Neuronal stem cell (in vitro differentiated cells): ENCODE measurements at regions not wholly inside any gene's neighbourhood (a gene's known extent, or its start where the extent isn't known, plus 50 kb on each side); places are given as distances from the start of the nearest gene placed in this dataset.

ENCODE experiments used
- DNase-seq: peaks from one replicate; pipeline ENCODE4 v3.0.0-alpha.2; 2013; ENCODE audit warnings: low spot score
- H2AFZ ChIP-seq: one replicate; pipeline ENCODE4 v1.6.1; 2013; ENCODE audit warnings: mild to moderate bottlenecking, low read length, inconsistent platforms
- H2AK5ac ChIP-seq: 2 replicates; pipeline ENCODE4 v1.6.1; 2013; ENCODE audit warnings: low read depth, mild to moderate bottlenecking, inconsistent platforms, low read length, moderate library complexity, mixed read lengths
- H2BK120ac ChIP-seq: 2 replicates; pipeline ENCODE4 v1.6.1; 2013; ENCODE audit warnings: low read depth, mild to moderate bottlenecking, inconsistent platforms, low read length, moderate library complexity, mixed read lengths
- H2BK12ac ChIP-seq: one replicate; pipeline ENCODE4 v1.6.1; 2013; ENCODE audit warnings: low read length, inconsistent platforms
- H2BK15ac ChIP-seq: 2 replicates; pipeline ENCODE4 v1.6.1; 2013; ENCODE audit warnings: mild to moderate bottlenecking, low read length, inconsistent platforms, mixed read lengths
- H2BK5ac ChIP-seq: one replicate; pipeline ENCODE4 v1.6.1; 2013; ENCODE audit warnings: inconsistent platforms, mild to moderate bottlenecking, low read length, moderate library complexity
- H3K14ac ChIP-seq: one replicate; pipeline ENCODE4 v1.6.1; 2013; ENCODE audit warnings: low read length, inconsistent platforms
- H3K18ac ChIP-seq: 2 replicates; pipeline ENCODE4 v1.6.1; 2013; ENCODE audit warnings: low read length, inconsistent platforms
- H3K23ac ChIP-seq: 2 replicates; pipeline ENCODE4 v1.6.1; 2013; ENCODE audit warnings: low read depth, mild to moderate bottlenecking, mixed read lengths, low read length, inconsistent platforms; ENCODE audit not compliant: poor library complexity
- H3K27ac ChIP-seq: replicated peaks from 3 replicates; pipeline ENCODE4 v1.5.1; 2013; ENCODE audit warnings: low read length, inconsistent platforms
- H3K27me3 ChIP-seq, 3 experiments: 2 replicates each; pipeline ENCODE4 v1.6.1; 2013; ENCODE audit warnings: low read length in 3 of 3, mild to moderate bottlenecking in 2 of 3, inconsistent platforms in 1 of 3, low read depth in 1 of 3, mixed read lengths in 1 of 3, moderate library complexity in 1 of 3; ENCODE audit not compliant: control insufficient read depth in 3 of 3, insufficient read depth in 3 of 3
- H3K36me3 ChIP-seq, 2 donors: replicated peaks in 1 of 2; 2 replicates each; pipeline ENCODE4 v1.6.1; 2013; ENCODE audit warnings: low read length in 2 of 2; ENCODE audit not compliant: control insufficient read depth in 2 of 2, insufficient read depth in 2 of 2
- H3K4ac ChIP-seq: 2 replicates; pipeline ENCODE4 v1.6.1; 2013; ENCODE audit warnings: inconsistent platforms, mild to moderate bottlenecking, low read length, moderate library complexity
- H3K4me1 ChIP-seq, 2 donors: 1 replicate in 1 of 2; 2 replicates in 1 of 2; pipeline ENCODE4 v1.6.1; 2013; ENCODE audit warnings: low read length in 2 of 2, low read depth in 1 of 2; ENCODE audit not compliant: control insufficient read depth in 2 of 2, insufficient read depth in 1 of 2
- H3K4me2 ChIP-seq: one replicate; pipeline ENCODE4 v1.6.1; 2013; ENCODE audit warnings: mild to moderate bottlenecking, low read length, inconsistent platforms; ENCODE audit not compliant: insufficient read depth, poor library complexity, severe bottlenecking
- H3K4me3 ChIP-seq, 2 donors: 2 replicates each; pipeline ENCODE4 v1.5.1; 2013; ENCODE audit warnings: low read length in 2 of 2, mild to moderate bottlenecking in 2 of 2, inconsistent platforms in 1 of 2, moderate library complexity in 1 of 2
- H3K79me1 ChIP-seq: one replicate; pipeline ENCODE4 v1.6.1; 2013; ENCODE audit warnings: low read depth, mild to moderate bottlenecking, inconsistent platforms, low read length, moderate library complexity
- H3K9ac ChIP-seq: one replicate; pipeline ENCODE4 v1.6.1; 2013; ENCODE audit warnings: mild to moderate bottlenecking, low read depth, low read length, inconsistent platforms; ENCODE audit not compliant: poor library complexity
- H3K9me3 ChIP-seq, 2 donors: replicated peaks in 1 of 2; 2 replicates each; pipeline versions ENCODE3 to v1.6.1; 2013; ENCODE audit warnings: low read length in 2 of 2, mild to moderate bottlenecking in 2 of 2, inconsistent platforms in 1 of 2, low read depth in 1 of 2, mixed read lengths in 1 of 2, moderate library complexity in 1 of 2; ENCODE audit not compliant: control insufficient read depth in 2 of 2, insufficient read depth in 1 of 2
- H4K8ac ChIP-seq: one replicate; pipeline ENCODE4 v1.6.1; 2013; ENCODE audit warnings: low read depth, mild to moderate bottlenecking, inconsistent platforms, low read length, moderate library complexity
- H4K91ac ChIP-seq: one replicate; pipeline ENCODE4 v1.6.1; 2013; ENCODE audit warnings: low read length, low read depth, mild to moderate bottlenecking, inconsistent platforms; ENCODE audit not compliant: poor library complexity
- WGBS, 2 donors: extraction: QIAGEN DNeasy Blood & Tissue Kit; methylation state at CpG; one replicate each; pipeline ENCODE4 v1.1.7; 2013; ENCODE audit warnings: missing lambda C conversion rate in 2 of 2, mixed read lengths in 1 of 2; ENCODE audit not compliant: insufficient read length in 2 of 2, insufficient replicate concordance in 1 of 2; ENCODE audit errors: extremely low coverage in 2 of 2; 5-methylcytosine and 5-hydroxymethylcytosine counted together

DNA sequence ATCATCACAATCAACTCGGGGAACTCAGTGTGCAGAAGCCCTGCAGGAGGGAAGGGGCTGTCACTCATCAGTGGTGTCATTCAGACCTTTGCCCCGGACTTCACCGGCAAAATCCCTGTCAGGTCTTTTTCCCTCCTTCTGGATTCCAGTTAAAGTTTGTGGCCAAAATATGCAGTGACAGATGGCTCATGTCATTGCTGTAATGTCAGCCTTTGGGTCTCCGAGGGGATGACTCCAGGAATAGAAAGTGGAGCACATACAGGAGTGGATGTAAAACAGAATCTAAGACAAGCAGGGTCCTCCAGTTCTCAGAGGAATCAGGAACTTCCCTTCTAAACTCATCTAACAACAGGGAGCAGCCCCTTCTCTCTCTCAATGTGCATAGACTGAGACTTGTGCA is 130.3 kb upstream of the RASSF8 start:
- no peak overlapping the region for H2BK12ac ChIP-seq
- no peaks in the 10 kb centered on the region for H3K9me3 ChIP-seq
- H3K14ac ChIP-seq = no peak overlapping the region
- H4K91ac ChIP-seq = no peak overlapping the region
- H4K8ac ChIP-seq = no peak overlapping the region
- no peaks in the 10 kb centered on the region for H3K27me3 ChIP-seq
- H2AK5ac ChIP-seq = no peak overlapping the region
- no peak overlapping the region for H3K4ac ChIP-seq
- DNase-seq = no peak
- no peak overlapping the region for H3K4me3 ChIP-seq
- no peak overlapping the region for H3K23ac ChIP-seq
- no CpG with 5 or more reads among the region's 4 CpGs for WGBS, 2 donors
- peaks cover 0 to 2% of the 10 kb centered on the region in 2 donors for H3K4me1 ChIP-seq
- peak overlapping the region; percentile 27 for H2AFZ ChIP-seq
- no peaks in the 10 kb centered on the region for H3K79me1 ChIP-seq
- no peak overlapping the region for H3K18ac ChIP-seq
- no peak overlapping the region for H3K9ac ChIP-seq
- H2BK5ac ChIP-seq = no peak overlapping the region
- no peak overlapping the region for H2BK120ac ChIP-seq
- no peaks in the 10 kb centered on the region for H3K36me3 ChIP-seq
- no peak overlapping the region for H3K27ac ChIP-seq
- no peak overlapping the region for H3K4me2 ChIP-seq
- H2BK15ac ChIP-seq = no peak overlapping the region

DNA sequence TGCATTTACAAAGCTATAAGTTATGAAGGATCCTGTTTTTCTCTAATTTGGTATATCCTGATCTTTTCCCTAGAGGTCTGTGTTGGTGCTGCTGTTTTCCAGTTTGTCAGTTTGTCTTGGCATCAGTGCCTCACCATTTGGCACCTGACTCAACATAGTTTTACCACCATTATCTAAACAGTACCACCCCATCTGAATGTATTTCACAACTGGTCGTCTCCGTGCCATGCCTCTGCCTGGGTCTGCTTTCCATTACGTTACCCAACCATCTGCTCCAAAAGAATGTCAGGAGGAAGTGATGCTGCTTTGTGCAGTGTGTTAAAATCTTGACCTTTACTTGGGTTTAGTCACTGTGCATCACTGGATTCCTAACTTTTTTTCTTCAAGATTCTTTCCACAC is 129.3 kb upstream of the RASSF8 start:
- Histone ChIP-seq H3K79me1 (no peaks in the 10 kb centered on the region), H3K4me3 (no peak overlapping the region), H2BK12ac (no peak overlapping the region), H3K4ac (no peak overlapping the region), H3K14ac (no peak overlapping the region), H2BK5ac (no peak overlapping the region), H2AK5ac (no peak overlapping the region), H3K9ac (no peak overlapping the region), H3K36me3 (no peaks in the 10 kb centered on the region), H3K27ac (no peak overlapping the region), H3K27me3 (no peaks in the 10 kb centered on the region), H3K4me2 (no peak overlapping the region), H2AFZ (no peak overlapping the region), H3K4me1 (peaks cover 0 to 2% of the 10 kb centered on the region in 2 donors), H4K8ac (no peak overlapping the region), H2BK120ac (no peak overlapping the region), H2BK15ac (no peak overlapping the region), H3K23ac (no peak overlapping the region), H3K18ac (no peak overlapping the region), H3K9me3 (no peaks in the 10 kb centered on the region), H4K91ac (no peak overlapping the region)
- no CpG with 5 or more reads among the region's 3 CpGs for WGBS, 2 donors
- DNase-seq = no peak

DNA sequence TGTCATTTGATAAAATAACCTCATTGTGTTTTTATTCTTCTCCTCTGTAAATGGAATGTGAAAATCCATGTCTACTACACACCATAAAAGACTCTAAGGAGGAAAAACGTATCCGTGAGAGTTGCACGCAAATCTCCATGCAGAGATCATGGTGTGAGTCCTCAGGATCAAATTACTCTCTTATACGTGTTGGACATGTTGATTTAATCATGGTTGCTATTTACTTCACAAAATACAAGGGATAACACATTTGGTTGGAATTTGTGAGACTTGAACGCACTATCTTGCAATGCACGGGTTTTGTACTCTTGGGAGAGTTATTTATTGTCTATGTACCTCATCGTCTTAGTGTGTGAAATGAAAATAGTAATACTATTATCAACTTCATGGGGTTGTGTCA is 128.0 kb upstream of the RASSF8 start:
- Histone ChIP-seq H2BK120ac (no peak overlapping the region), H3K27me3 (no peaks in the 10 kb centered on the region), H2AFZ (no peak overlapping the region), H3K23ac (no peak overlapping the region), H4K8ac (no peak overlapping the region), H3K4me2 (no peak overlapping the region), H2AK5ac (no peak overlapping the region), H4K91ac (no peak overlapping the region), H3K27ac (no peak overlapping the region), H3K9ac (no peak overlapping the region), H3K36me3 (no peaks in the 10 kb centered on the region), H3K4me3 (no peak overlapping the region), H3K4ac (no peak overlapping the region), H3K18ac (no peak overlapping the region), H2BK5ac (no peak overlapping the region), H2BK15ac (no peak overlapping the region), H2BK12ac (no peak overlapping the region), H3K9me3 (no peaks in the 10 kb centered on the region), H3K14ac (no peak overlapping the region), H3K4me1 (peaks cover 0 to under 1% of the 10 kb centered on the region in 2 donors), H3K79me1 (no peaks in the 10 kb centered on the region)
- no CpG with 5 or more reads among the region's 7 CpGs for WGBS, 2 donors
- no peak for DNase-seq

DNA sequence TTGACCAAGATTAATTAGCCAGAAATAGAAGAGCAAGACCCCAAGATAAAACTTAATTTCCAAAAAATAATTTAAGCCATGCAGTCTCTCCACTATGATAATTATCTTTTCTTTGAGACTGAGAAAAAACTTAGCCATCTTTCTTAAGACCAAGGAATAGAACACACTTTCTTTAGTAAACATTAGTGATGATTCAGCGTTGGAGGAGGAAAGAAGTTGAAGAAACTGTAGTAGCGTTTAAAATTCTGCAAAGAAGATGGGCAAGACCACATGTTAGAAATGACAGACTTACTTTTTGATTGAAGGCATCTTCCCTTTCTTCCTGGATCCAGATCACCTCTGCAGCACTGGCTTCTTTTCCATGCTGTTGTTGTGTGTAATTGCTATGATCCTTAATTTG is 124.8 kb upstream of the RASSF8 start:
- no CpG with 5 or more reads among the region's 2 CpGs for WGBS, 2 donors
- no peak overlapping the region for H3K9ac ChIP-seq
- H2BK15ac ChIP-seq = no peak overlapping the region

More for the DNA sequence above, 124.8 kb upstream of the RASSF8 start:
- no peak overlapping the region for H3K4me2 ChIP-seq
- no peak overlapping the region for H3K18ac ChIP-seq
- H4K91ac ChIP-seq = no peak overlapping the region
- H3K36me3 ChIP-seq = no peaks in the 10 kb centered on the region
- no peak overlapping the region for H4K8ac ChIP-seq
- H3K23ac ChIP-seq = no peak overlapping the region
- no peaks in the 10 kb centered on the region for H3K4me1 ChIP-seq
- H2AFZ ChIP-seq = no peak overlapping the region
- H3K14ac ChIP-seq = no peak overlapping the region
- no peaks in the 10 kb centered on the region for H3K79me1 ChIP-seq
- H2BK120ac ChIP-seq = no peak overlapping the region
- H3K27me3 ChIP-seq = no peaks in the 10 kb centered on the region
- H3K9me3 ChIP-seq = peaks cover 0 to 2% of the 10 kb centered on the region in 2 donors
- H3K4ac ChIP-seq = no peak overlapping the region
- H3K27ac ChIP-seq = no peak overlapping the region
- no peak overlapping the region for H2BK5ac ChIP-seq
- H2BK12ac ChIP-seq = no peak overlapping the region
- no peak overlapping the region for H3K4me3 ChIP-seq
- H2AK5ac ChIP-seq = no peak overlapping the region
- DNase-seq = no peak
